ENCODE measurements at regions not wholly inside any gene's neighbourhood (a gene's known extent, or its start where the extent isn't known, plus 50 kb on each side); places are given as distances from the start of the nearest gene placed in this dataset.

DNA sequence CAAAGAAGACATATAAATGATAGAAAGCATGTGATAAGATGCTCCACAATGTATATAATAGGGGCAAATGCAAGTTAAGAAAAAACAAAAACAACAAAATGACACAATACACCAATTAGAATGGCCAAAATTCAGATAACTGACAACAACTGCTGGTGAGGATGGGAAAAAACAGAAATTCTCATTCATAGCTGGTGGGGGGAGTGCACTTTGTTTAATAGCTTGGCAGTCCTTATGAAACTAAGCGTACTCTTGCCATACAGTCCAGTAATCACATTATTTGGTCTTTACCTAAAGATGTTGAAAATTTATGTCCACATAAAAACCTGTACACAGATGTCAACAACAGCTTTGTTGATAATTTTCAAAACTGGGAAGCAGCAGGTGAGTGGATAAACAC lies 791.1 kb upstream of the CDH10 start:
- no peak for TF ChIP-seq EZH2 (IDR thresholded peaks at IDR 0.05; ENCODE audit: borderline replicate concordance, low read depth, low read length, poor library complexity, severe bottlenecking)
- TF ChIP-seq, protein P1, sequence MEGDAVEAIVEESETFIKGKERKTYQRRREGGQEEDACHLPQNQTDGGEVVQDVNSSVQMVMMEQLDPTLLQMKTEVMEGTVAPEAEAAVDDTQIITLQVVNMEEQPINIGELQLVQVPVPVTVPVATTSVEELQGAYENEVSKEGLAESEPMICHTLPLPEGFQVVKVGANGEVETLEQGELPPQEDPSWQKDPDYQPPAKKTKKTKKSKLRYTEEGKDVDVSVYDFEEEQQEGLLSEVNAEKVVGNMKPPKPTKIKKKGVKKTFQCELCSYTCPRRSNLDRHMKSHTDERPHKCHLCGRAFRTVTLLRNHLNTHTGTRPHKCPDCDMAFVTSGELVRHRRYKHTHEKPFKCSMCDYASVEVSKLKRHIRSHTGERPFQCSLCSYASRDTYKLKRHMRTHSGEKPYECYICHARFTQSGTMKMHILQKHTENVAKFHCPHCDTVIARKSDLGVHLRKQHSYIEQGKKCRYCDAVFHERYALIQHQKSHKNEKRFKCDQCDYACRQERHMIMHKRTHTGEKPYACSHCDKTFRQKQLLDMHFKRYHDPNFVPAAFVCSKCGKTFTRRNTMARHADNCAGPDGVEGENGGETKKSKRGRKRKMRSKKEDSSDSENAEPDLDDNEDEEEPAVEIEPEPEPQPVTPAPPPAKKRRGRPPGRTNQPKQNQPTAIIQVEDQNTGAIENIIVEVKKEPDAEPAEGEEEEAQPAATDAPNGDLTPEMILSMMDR (conservative IDR thresholded peaks at IDR 0.05; ENCODE audit: low read depth, low read length), result no peak
- no peaks in the 10 kb centered on the region for H3K4me1 ChIP-seq (ENCODE audit: insufficient read depth, low read length, poor library complexity, severe bottlenecking)
- BruUV-seq (replicated peaks), result no TSS peak
- no peaks in the 10 kb centered on the region for H3K9me3 ChIP-seq (ENCODE audit: low read depth, low read length, poor library complexity, severe bottlenecking)
- H3K4me3 ChIP-seq (ENCODE audit: low read depth, low read length, poor library complexity, severe bottlenecking), result no peak overlapping the region
- H3K36me3 ChIP-seq (ENCODE audit: insufficient read depth, low read length, poor library complexity, severe bottlenecking), result no peaks in the 10 kb centered on the region
- DNase-seq (ENCODE audit: low spot score), result no peak
- ChIA-PET POLR2A (ENCODE audit: low non-redundant PET) (no interaction called here), CTCF (no interaction called here)
- no peaks in the 10 kb centered on the region for H3K27me3 ChIP-seq (replicated peaks; ENCODE audit: insufficient read depth, low read depth, low read length, poor library complexity)
- no peak overlapping the region for H3K27ac ChIP-seq (ENCODE audit: low read depth, low read length, poor library complexity, severe bottlenecking)
- intact Hi-C loops (cut with micrococcal nuclease; ENCODE audit: unreplicated experiment), result no loop called here

DNA sequence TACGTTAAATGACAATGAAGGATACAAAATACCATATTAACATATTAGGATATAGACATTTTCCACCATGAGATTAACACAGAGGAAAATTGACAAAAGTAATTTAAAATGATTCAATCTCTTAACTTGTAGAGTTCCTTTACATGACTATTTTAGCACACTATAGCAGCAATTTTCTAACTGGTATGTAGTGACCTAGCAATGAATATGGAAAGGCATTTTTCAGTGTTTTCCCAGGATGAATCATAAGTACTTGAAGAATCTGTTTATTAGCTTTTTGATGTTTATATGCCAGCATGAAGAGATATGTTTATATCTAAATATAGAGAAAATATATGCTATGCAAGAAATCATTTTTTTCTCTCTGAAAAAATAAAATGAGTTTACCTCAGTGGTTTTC lies 782.5 kb upstream of the CDH10 start:
- DNase-seq (ENCODE audit: low spot score), result no peak
- Histone ChIP-seq H3K4me3 (ENCODE audit: low read depth, low read length, poor library complexity, severe bottlenecking) (no peak overlapping the region), H3K27ac (ENCODE audit: low read depth, low read length, poor library complexity, severe bottlenecking) (no peak overlapping the region), H3K4me1 (ENCODE audit: insufficient read depth, low read length, poor library complexity, severe bottlenecking) (no peaks in the 10 kb centered on the region), H3K27me3 (replicated peaks; ENCODE audit: insufficient read depth, low read depth, low read length, poor library complexity) (no peaks in the 10 kb centered on the region), H3K36me3 (ENCODE audit: insufficient read depth, low read length, poor library complexity, severe bottlenecking) (no peaks in the 10 kb centered on the region), H3K9me3 (ENCODE audit: low read depth, low read length, poor library complexity, severe bottlenecking) (peaks cover 5% of the 10 kb centered on the region)
- ChIA-PET POLR2A (ENCODE audit: low non-redundant PET) (no interaction called here), CTCF (no interaction called here)
- intact Hi-C loops (cut with micrococcal nuclease; ENCODE audit: unreplicated experiment), result no loop called here
- no peak for TF ChIP-seq EZH2 (IDR thresholded peaks at IDR 0.05; ENCODE audit: borderline replicate concordance, low read depth, low read length, poor library complexity, severe bottlenecking)
- TF ChIP-seq, protein P1 (conservative IDR thresholded peaks at IDR 0.05; ENCODE audit: low read depth, low read length), result no peak
- BruUV-seq (replicated peaks), result no TSS peak

GRCh38 chr5:25423271-25423670 lies 778.5 kb upstream of the CDH10 start:
- H3K27ac ChIP-seq (ENCODE audit: low read depth, low read length, poor library complexity, severe bottlenecking), result no peak overlapping the region
- no TSS peak for BruUV-seq (replicated peaks)
- CTCF ChIA-PET, result no interaction called here
- DNase-seq (ENCODE audit: low spot score), result no peak
- TF ChIP-seq, protein P1 (conservative IDR thresholded peaks at IDR 0.05; ENCODE audit: low read depth, low read length), result no peak
- TF ChIP-seq EZH2 (IDR thresholded peaks at IDR 0.05; ENCODE audit: borderline replicate concordance, low read depth, low read length, poor library complexity, severe bottlenecking), result no peak
- H3K27me3 ChIP-seq (replicated peaks; ENCODE audit: insufficient read depth, low read depth, low read length, poor library complexity), result no peaks in the 10 kb centered on the region
- intact Hi-C loops (cut with micrococcal nuclease; ENCODE audit: unreplicated experiment), result no loop called here
- H3K4me1 ChIP-seq (ENCODE audit: insufficient read depth, low read length, poor library complexity, severe bottlenecking), result no peaks in the 10 kb centered on the region
- peaks cover 5% of the 10 kb centered on the region for H3K9me3 ChIP-seq (ENCODE audit: low read depth, low read length, poor library complexity, severe bottlenecking)
- no peak overlapping the region for H3K4me3 ChIP-seq (ENCODE audit: low read depth, low read length, poor library complexity, severe bottlenecking)
- no peaks in the 10 kb centered on the region for H3K36me3 ChIP-seq (ENCODE audit: insufficient read depth, low read length, poor library complexity, severe bottlenecking)
- POLR2A ChIA-PET (ENCODE audit: low non-redundant PET), result no interaction called here

All from A673 (cell line).